ENCODE measurements at regions not wholly inside any gene's neighbourhood (a gene's known extent, or its start where the extent isn't known, plus 50 kb on each side); places are given as distances from the start of the nearest gene placed in this dataset.

- no peak for DNase-seq
Observed at GRCh38 chr4:66923081-66923865, 622.0 kb downstream of the CENPC start.

- no peak for DNase-seq
Observed at GRCh38 chr4:66921433-66921832, 623.9 kb downstream of the CENPC start.

GRCh38 chr4:66920514-66920913 is 624.8 kb downstream of the CENPC start:
- DNase-seq: no peak

GRCh38 chr4:66911880-66912279 is 633.4 kb downstream of the CENPC start:
- DNase-seq: no peak

GRCh38 chr4:66906314-66906713 is 639.0 kb downstream of the CENPC start:
- no peak for DNase-seq

GRCh38 chr4:66899422-66900065 is 645.8 kb downstream of the CENPC start:
- DNase-seq: no peak

GRCh38 chr4:66893807-66894206 is 651.5 kb downstream of the CENPC start:
- no peak for DNase-seq

GRCh38 chr4:66887061-66887460 is 658.2 kb downstream of the CENPC start:
- DNase-seq: no peak

GRCh38 chr4:66885501-66886165 is 659.7 kb downstream of the CENPC start:
- DNase-seq: no peak

- DNase-seq: no peak
Observed at GRCh38 chr4:66876946-66877345, 668.4 kb downstream of the CENPC start.

- no peak for DNase-seq
Observed at GRCh38 chr4:66872661-66873060, 672.6 kb downstream of the CENPC start.

- no peak for DNase-seq
Observed at GRCh38 chr4:66863481-66863880, 681.8 kb downstream of the CENPC start.

GRCh38 chr4:66855956-66856355 is 689.3 kb downstream of the CENPC start:
- DNase-seq: no peak

GRCh38 chr4:66853845-66854244 is 691.5 kb downstream of the CENPC start:
- DNase-seq: no peak

GRCh38 chr4:66852843-66853242 is 692.5 kb downstream of the CENPC start:
- DNase-seq: no peak

GRCh38 chr4:66849596-66849995 is 695.7 kb downstream of the CENPC start:
- DNase-seq: no peak

- no peak for DNase-seq
Observed at GRCh38 chr4:66842724-66843088, 702.6 kb downstream of the CENPC start.

GRCh38 chr4:66842026-66842723 is 703.1 kb downstream of the CENPC start:
- DNase-seq: no peak

GRCh38 chr4:66840178-66840577 is 705.1 kb downstream of the CENPC start:
- DNase-seq: no peak

- DNase-seq: no peak
Observed at GRCh38 chr4:66837279-66837922, 707.9 kb downstream of the CENPC start.

GRCh38 chr4:66829310-66829709 is 716.0 kb downstream of the CENPC start:
- no peak for DNase-seq

- DNase-seq: no peak
Observed at GRCh38 chr4:66820681-66821080, 724.6 kb downstream of the CENPC start.

GRCh38 chr4:66814277-66814676 is 731.0 kb downstream of the CENPC start:
- no peak for DNase-seq
